HG03575 (cell line): ENCODE measurements at regions not wholly inside any gene's neighbourhood (a gene's known extent, or its start where the extent isn't known, plus 50 kb on each side); places are given as distances from the start of the nearest gene placed in this dataset.
"Not testable (repeated sequence)": the region's sequence is repeated elsewhere in the genome, so short reads cannot be mapped to it uniquely, and the experiment has no call there.

ENCODE experiments used
- ATAC-seq: cut with Tn5 transposase; IDR thresholded peaks from one replicate; pipeline ENCODE4 v1.9.1; 2021; ENCODE audit not compliant: unreplicated experiment, insufficient number of reproducible peaks, low FRiP score; ENCODE audit errors: extremely low read depth

DNA sequence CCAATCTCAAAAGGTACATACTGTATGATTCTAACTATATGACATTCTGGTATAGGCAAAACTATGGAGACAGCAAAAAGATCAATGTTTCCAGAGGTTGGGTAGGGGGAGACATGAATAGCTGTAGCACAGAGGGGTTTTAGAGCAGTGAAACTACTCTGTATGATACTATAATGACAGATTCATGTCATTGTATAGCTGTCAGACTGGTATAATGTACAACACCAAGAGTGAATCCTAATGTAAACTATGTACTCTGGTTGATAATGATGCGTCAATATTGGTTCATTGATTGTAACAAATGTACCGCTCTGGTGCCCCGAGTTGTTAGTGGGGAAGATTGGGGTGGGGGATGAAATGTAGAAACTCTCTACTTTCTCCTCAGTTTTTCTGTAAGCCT is 172.4 kb upstream of the SPOPL start:
- ATAC-seq = no peak

DNA sequence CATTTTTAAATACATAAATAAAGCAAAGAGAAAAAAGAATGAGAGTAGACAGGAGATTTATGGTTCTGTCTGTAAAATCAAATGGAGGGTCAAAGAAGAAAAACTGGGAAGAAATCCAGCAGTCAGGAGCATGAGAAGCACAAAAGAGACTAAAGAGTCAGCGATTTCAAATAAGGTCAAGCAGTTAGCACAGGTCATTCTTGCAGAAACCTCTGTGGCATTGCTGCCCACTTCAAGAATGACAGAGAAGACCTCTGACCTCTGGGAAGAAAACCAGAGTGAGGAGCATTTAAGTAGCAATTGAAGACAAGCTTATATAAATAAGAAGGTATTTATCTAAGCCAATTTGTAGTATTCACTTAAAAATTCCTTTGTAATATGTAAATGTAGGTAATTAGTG is 172.0 kb upstream of the SPOPL start:
- no peak for ATAC-seq

DNA sequence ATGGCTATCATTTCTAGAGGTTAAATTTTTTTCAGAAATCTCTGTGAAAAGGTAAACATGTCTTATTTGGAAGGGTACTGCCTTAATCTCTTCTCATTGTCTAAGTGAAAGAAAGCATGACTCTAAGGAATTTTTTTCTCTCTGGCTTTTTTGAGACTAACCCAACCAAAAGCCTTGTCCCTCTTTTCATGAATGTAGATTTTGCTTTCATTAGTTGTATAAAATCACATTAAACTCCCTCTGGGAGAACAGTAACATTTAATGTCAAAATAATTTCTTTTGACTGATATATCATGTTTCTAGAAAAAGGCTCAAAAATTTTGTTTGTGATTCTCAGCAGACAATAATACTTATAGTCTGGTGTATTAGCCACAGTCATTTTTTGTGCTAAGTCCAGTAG is 168.4 kb upstream of the SPOPL start:
- no peak for ATAC-seq

- no peak for ATAC-seq
Observed at GRCh38 chr2:138333677-138334076, 167.9 kb upstream of the SPOPL start.

GRCh38 chr2:138334323-138334722 is 167.2 kb upstream of the SPOPL start:
- no peak for ATAC-seq

DNA sequence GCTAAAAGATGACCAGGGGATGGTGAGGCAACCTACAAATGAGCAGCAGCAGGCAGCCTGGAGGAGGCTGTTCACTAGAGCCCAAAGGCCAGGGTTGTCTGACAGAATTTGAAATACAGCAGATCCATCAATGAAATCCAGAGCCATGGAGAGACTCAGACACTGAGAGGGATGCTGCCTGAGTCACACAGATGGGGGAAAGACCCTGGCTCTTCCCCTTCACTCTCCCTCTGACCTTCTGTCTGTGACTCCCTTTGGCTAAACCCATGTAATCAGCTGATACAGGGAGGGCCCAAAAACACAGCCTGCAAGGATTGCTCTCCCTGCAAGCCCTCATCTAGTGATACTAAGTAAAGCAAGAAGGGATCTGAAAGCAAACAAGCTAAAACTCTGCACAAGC is 166.5 kb upstream of the SPOPL start:
- ATAC-seq = no peak

DNA sequence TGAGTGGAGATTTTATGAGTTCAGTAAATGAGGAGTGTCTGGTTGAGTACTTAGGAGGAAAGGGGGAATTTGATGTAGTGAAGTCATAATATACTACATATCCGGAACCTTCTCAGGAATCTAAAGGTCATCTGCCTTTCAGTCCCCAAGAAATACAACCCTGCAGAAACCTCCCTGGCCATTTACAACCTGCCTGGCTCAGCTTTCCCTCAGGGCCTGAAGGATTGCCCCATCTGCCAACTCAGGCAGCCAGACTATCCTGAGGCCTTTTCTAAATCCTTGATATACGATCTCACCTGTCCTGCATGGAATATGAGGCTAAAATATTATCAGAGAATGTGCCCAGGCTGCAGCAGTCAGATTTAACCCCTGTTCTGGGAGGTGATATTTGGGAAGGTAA is 165.4 kb upstream of the SPOPL start:
- no peak for ATAC-seq

DNA sequence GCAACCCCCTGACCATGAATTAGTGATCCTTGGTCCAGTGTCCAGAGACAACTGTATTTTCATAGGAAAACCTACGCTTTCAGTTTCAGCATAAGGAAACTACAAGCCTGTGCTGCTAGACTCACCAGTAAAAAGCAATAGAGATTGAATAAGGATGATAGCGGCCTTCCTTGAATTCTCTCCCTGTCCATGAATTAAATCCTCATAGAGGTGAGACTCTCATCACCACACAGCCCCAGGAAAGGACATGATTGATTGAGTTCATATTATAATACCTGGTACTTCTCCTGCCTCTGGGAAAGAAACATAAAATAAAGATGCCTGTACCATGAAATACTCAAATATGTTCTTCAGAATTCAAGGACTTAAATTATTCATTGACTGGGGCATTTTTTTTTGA is 146.3 kb upstream of the SPOPL start:
- no peak for ATAC-seq

DNA sequence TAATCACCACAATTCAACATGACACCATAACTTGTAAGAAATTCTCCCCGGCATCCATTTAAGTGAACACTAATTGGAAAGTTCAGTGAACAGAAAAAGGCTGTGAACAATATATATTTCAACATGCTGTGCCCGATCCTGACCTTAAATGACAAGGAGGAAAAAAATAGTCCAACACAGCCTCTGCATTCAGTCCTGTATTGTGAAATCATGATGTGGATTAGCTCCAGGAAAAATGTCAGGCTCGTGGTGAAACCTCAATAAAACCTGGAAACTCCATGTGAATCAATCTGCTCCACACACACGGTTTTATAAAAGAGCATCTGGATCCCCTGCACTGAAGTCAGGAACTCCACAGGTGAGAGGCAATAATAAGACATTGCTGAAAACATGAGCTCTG is 145.4 kb upstream of the SPOPL start:
- ATAC-seq = no peak

GRCh38 chr2:138359532-138359931 is 142.0 kb upstream of the SPOPL start:
- no peak for ATAC-seq

- no peak for ATAC-seq
Observed at GRCh38 chr2:138364554-138365162, 136.9 kb upstream of the SPOPL start.

DNA sequence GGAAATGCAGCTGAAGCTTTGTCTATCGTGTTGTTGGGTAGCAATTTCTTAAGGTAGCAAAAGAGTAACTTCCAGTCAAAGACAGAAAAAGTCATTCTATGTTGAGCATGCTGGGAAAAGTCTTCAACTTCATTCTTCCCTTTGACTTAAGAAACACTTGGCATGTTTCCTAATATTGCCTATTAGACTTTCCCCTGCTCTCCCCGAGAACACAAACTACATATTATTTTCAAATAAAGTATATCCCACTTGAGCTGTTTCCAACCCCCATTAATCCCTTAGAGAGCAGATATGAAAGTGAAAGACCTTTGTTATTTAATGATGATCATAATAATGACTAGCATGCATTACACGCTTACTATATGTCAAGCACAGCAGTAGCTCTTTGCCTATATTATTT is 136.0 kb upstream of the SPOPL start:
- no peak for ATAC-seq

- ATAC-seq = no peak
Observed at GRCh38 chr2:138369856-138370255, 131.7 kb upstream of the SPOPL start.

DNA sequence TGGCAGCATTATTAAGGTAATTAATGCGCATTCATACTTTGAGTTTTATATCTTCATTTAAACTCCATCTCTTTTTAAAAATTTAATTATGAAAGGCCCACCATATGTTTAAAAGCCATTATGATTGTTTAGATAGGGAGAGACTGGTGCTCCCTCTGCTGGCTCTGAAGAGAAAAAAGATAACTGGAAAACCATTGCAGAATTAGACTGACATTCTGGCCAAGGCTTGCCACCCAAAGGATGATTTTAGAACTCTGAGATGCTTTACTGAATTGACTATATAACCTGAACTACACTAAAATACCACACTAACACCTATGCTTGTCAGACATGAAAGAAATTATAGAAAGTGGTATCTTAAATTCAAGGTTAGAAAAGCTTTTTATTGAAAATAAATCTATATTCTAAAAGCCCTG is 127.6 kb upstream of the SPOPL start:
- ATAC-seq = no peak

DNA sequence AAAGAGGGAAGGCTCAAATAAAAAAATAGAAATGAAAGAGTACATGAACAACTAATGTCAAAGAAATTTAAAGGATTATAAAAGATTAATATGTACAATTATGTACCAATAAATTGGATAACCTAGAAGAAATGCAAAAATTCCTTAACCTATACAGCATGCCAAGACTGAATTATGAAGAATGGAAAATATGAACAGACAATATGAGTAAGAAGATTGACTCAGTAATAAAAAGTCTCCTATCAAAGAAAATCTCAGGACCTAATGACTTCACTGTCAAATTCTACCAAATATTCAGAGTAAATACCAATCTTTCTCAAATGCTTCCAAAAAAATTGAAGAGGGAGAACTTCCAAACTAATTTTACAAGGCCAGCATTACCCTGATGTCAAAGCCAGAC is 120.2 kb upstream of the SPOPL start:
- no peak for ATAC-seq

- no peak for ATAC-seq
Observed at GRCh38 chr2:138382672-138383071, 118.9 kb upstream of the SPOPL start.

GRCh38 chr2:138386191-138386590 is 115.4 kb upstream of the SPOPL start:
- not testable (repeated sequence) for ATAC-seq

- no peak for ATAC-seq
Observed at GRCh38 chr2:138389063-138389462, 112.5 kb upstream of the SPOPL start.

GRCh38 chr2:138390316-138390945 is 111.1 kb upstream of the SPOPL start:
- ATAC-seq = no peak

GRCh38 chr2:138391946-138392345 is 109.6 kb upstream of the SPOPL start:
- no peak for ATAC-seq
